IMR-90 (cell line): ENCODE measurements at regions not wholly inside any gene's neighbourhood (a gene's known extent, or its start where the extent isn't known, plus 50 kb on each side); places are given as distances from the start of the nearest gene placed in this dataset.

Experiments
- ATAC-seq: fragments of 200-7000 bp; cut with Tn5 transposase; 2 replicates; pipeline ENCODE4 v1.9.1; 2020; ENCODE audit warnings: low read depth, mild to moderate bottlenecking, moderate library complexity
- BruUV-seq: library from RNA; stranded (reverse); fragments of 400-500 nt; replicated peaks from 2 replicates; lab custom pipeline; 2021; lab: Mats Ljungman, UMichigan
- CTCF ChIA-PET: fragments of 300-600 bp; formaldehyde crosslinking; extraction: SDS; loops from one replicate; lab custom pipeline; 2021; ENCODE audit warnings: antibody characterized with exemption; lab: Yijun Ruan, JAX
- POLR2A ChIA-PET: fragments of 300-600 bp; sonication (Branson Sonifier 250); formaldehyde crosslinking; loops from one replicate; lab custom pipeline; 2022; ENCODE audit warnings: antibody characterized with exemption; ENCODE audit not compliant: unreplicated experiment; lab: Charles Lee
- DNase-seq: peaks from one replicate; pipeline ENCODE4 v3.0.0; 2013
- H2AFZ ChIP-seq: replicated peaks from 2 replicates; pipeline ENCODE3; 2013; ENCODE audit warnings: low read length, mild to moderate bottlenecking; ENCODE audit not compliant: poor library complexity
- H2AK5ac ChIP-seq: 2 replicates; pipeline ENCODE4 v1.6.1; 2013; ENCODE audit warnings: low read depth, low read length, inconsistent platforms
- H2AK9ac ChIP-seq: replicated peaks from 2 replicates; pipeline ENCODE3; 2013; ENCODE audit warnings: mild to moderate bottlenecking, low read depth, low read length, moderate library complexity; ENCODE audit not compliant: poor library complexity
- H2BK120ac ChIP-seq: 2 replicates; pipeline ENCODE4 v1.6.1; 2013; ENCODE audit warnings: low read depth, low read length, inconsistent platforms
- H2BK15ac ChIP-seq: 3 replicates; pipeline ENCODE4 v1.6.1; 2013; ENCODE audit warnings: low read depth, low read length, inconsistent platforms
- H2BK20ac ChIP-seq: 2 replicates; pipeline ENCODE4 v1.6.1; 2013; ENCODE audit warnings: low read depth, mild to moderate bottlenecking, inconsistent platforms, low read length, moderate library complexity
- H2BK5ac ChIP-seq: 2 replicates; pipeline ENCODE4 v1.6.1; 2013; ENCODE audit warnings: mild to moderate bottlenecking, low read depth, low read length, inconsistent platforms; ENCODE audit not compliant: poor library complexity, severe bottlenecking
- H3K14ac ChIP-seq: replicated peaks from 2 replicates; pipeline ENCODE4 v1.6.1; 2013; ENCODE audit warnings: low read depth, low read length, inconsistent platforms
- H3K18ac ChIP-seq: 2 replicates; pipeline ENCODE4 v1.6.1; 2013; ENCODE audit warnings: low read depth, low read length, control low read depth
- H3K23ac ChIP-seq: 2 replicates; pipeline ENCODE4 v1.6.1; 2013; ENCODE audit warnings: low read depth, low read length, inconsistent platforms
- H3K27ac ChIP-seq: 2 replicates; pipeline ENCODE4 v1.5.1; 2013; ENCODE audit warnings: mild to moderate bottlenecking, control low read depth, low read length; ENCODE audit not compliant: insufficient read depth
- H3K27me3 ChIP-seq: 2 replicates; pipeline ENCODE4 v1.6.1; 2013; ENCODE audit warnings: low read length; ENCODE audit not compliant: control insufficient read depth, insufficient read depth
- H3K36me3 ChIP-seq: 2 replicates; pipeline ENCODE4 v1.6.1; 2013; ENCODE audit warnings: low read length, mixed read lengths; ENCODE audit not compliant: control insufficient read depth, insufficient read depth
- H3K4ac ChIP-seq: 2 replicates; pipeline ENCODE4 v1.6.1; 2013; ENCODE audit warnings: low read depth, low read length, inconsistent platforms
- H3K4me1 ChIP-seq: 2 replicates; pipeline ENCODE4 v1.6.1; 2013; ENCODE audit warnings: low read length, mixed read lengths; ENCODE audit not compliant: control insufficient read depth, insufficient read depth
- H3K4me2 ChIP-seq: 2 replicates; pipeline ENCODE4 v1.6.1; 2013; ENCODE audit warnings: low read depth, mild to moderate bottlenecking, control low read depth, low read length, moderate library complexity
- H3K4me3 ChIP-seq: 2 replicates; pipeline ENCODE4 v1.5.1; 2013; ENCODE audit warnings: low read depth, mild to moderate bottlenecking, control low read depth, low read length, moderate library complexity; ENCODE audit not compliant: insufficient read depth
- H3K56ac ChIP-seq: 2 replicates; pipeline ENCODE4 v1.6.1; 2013; ENCODE audit warnings: low read length, inconsistent platforms; ENCODE audit not compliant: insufficient read depth; ENCODE audit errors: extremely low read depth
- H3K79me1 ChIP-seq, 2 experiments: 2 replicates each; pipeline ENCODE4 v1.6.1; 2013; ENCODE audit warnings: low read length in 2 of 2, inconsistent platforms in 1 of 2, low read depth in 1 of 2
- H3K9ac ChIP-seq: 2 replicates; pipeline ENCODE4 v1.6.1; 2013; ENCODE audit warnings: low read depth, low read length, control low read depth
- H3K9me1 ChIP-seq: 2 replicates; pipeline ENCODE4 v1.6.1; 2013; ENCODE audit warnings: low read length, inconsistent platforms; ENCODE audit not compliant: insufficient read depth
- H3K9me3 ChIP-seq: 2 replicates; pipeline ENCODE4 v1.6.1; 2013; ENCODE audit warnings: low read length; ENCODE audit not compliant: control insufficient read depth, insufficient read depth
- H4K20me1 ChIP-seq: 2 replicates; pipeline ENCODE4 v1.6.1; 2013; ENCODE audit warnings: low read length, inconsistent platforms; ENCODE audit not compliant: insufficient read depth
- H4K5ac ChIP-seq: 2 replicates; pipeline ENCODE4 v1.6.1; 2013; ENCODE audit warnings: mild to moderate bottlenecking, low read depth, low read length, control low read depth
- H4K8ac ChIP-seq, 2 experiments: 2 replicates each; pipeline ENCODE4 v1.6.1; 2013; ENCODE audit warnings: low read depth in 2 of 2, low read length in 2 of 2, control low read depth in 1 of 2, inconsistent platforms in 1 of 2
- H4K91ac ChIP-seq: 2 replicates; pipeline ENCODE4 v1.6.1; 2013; ENCODE audit warnings: low read depth, low read length, inconsistent platforms; ENCODE audit not compliant: insufficient read depth
- BHLHE40 ChIP-seq: fragments of 150-350 bp; IDR thresholded peaks from 2 replicates; pipeline ENCODE4 v1.6.1; 2016; ENCODE audit warnings: mild to moderate bottlenecking, low read depth, low read length
- CEBPB ChIP-seq: IDR thresholded peaks from 2 replicates; pipeline ENCODE4 v1.6.1; 2012; ENCODE audit warnings: low read depth, low read length, improper control_type of control experiment
- CHD1 ChIP-seq: IDR thresholded peaks from 2 replicates; pipeline ENCODE4 v1.6.1; 2012; ENCODE audit warnings: low read depth, low read length, improper control_type of control experiment
- ELK1 ChIP-seq: fragments of 150-350 bp; IDR thresholded peaks from 2 replicates; pipeline ENCODE4 v1.6.1; 2016; ENCODE audit warnings: low read depth, mild to moderate bottlenecking, low read length, moderate library complexity, borderline replicate concordance
- MAFK ChIP-seq: IDR thresholded peaks from 2 replicates; pipeline ENCODE4 v1.6.1; 2012; ENCODE audit warnings: low read depth, low read length, improper control_type of control experiment
- MAZ ChIP-seq: IDR thresholded peaks from 2 replicates; pipeline ENCODE4 v1.6.1; 2012; ENCODE audit warnings: low read depth, mild to moderate bottlenecking, low read length, improper control_type of control experiment, moderate library complexity, borderline replicate concordance
- MXI1 ChIP-seq: IDR thresholded peaks from 2 replicates; pipeline ENCODE4 v1.6.1; 2012; ENCODE audit warnings: low read depth, mild to moderate bottlenecking, low read length, moderate library complexity, borderline replicate concordance
- NFE2L2 ChIP-seq: fragments of 150-350 bp; IDR thresholded peaks from 2 replicates; pipeline ENCODE4 v1.6.1; 2016; ENCODE audit warnings: low read depth, mild to moderate bottlenecking, low read length
- POLR2A ChIP-seq: IDR thresholded peaks from 2 replicates; pipeline ENCODE4 v1.6.1; 2012; ENCODE audit warnings: mild to moderate bottlenecking, low read depth, low read length
- RAD21 ChIP-seq: IDR thresholded peaks from 2 replicates; pipeline ENCODE4 v1.6.1; 2012; ENCODE audit warnings: low read length, improper control_type of control experiment
- RCOR1 ChIP-seq: IDR thresholded peaks from 2 replicates; pipeline ENCODE4 v1.6.1; 2012; ENCODE audit warnings: mild to moderate bottlenecking, low read length, improper control_type of control experiment; ENCODE audit not compliant: insufficient replicate concordance
- RFX5 ChIP-seq: IDR thresholded peaks from 2 replicates; pipeline ENCODE4 v1.8.0; 2012; ENCODE audit warnings: low read depth, mild to moderate bottlenecking, low read length, moderate library complexity
- SMC3 ChIP-seq: fragments of 150-350 bp; IDR thresholded peaks from 2 replicates; pipeline ENCODE4 v1.6.1; 2016; ENCODE audit warnings: low read depth, mild to moderate bottlenecking, antibody characterized with exemption, low read length, moderate library complexity
- USF2 ChIP-seq: fragments of 150-350 bp; IDR thresholded peaks from 2 replicates; pipeline ENCODE4 v1.6.1; 2017; ENCODE audit warnings: mild to moderate bottlenecking, antibody characterized with exemption, low read length, low read depth
- WGBS, 2 experiments: methylation state at CpG; one replicate each; pipeline versions ENCODE4 v1.1.5 to v1.1.7; 2013; ENCODE audit warnings: missing lambda C conversion rate in 2 of 2; ENCODE audit not compliant: insufficient read length in 1 of 2; ENCODE audit errors: extremely low coverage in 2 of 2; 5-methylcytosine and 5-hydroxymethylcytosine counted together
- dilution Hi-C: fragments of 300-500 bp; cut with HindIII; formaldehyde crosslinking; loops from one replicate; pipeline ENCODE4 v1.14.3; 2018; ENCODE audit warnings: low sequenced_read_pairs; ENCODE audit not compliant: unreplicated experiment
- in situ Hi-C: fragments of 300-500 bp; cut with MboI; formaldehyde crosslinking; loops from 3 replicates; pipeline ENCODE4 v1.14.3; 2019; ENCODE audit warnings: low sequenced_read_pairs, inconsistent platforms, mixed read lengths
- intact Hi-C: fragments of 100-400 bp; cut with micrococcal nuclease; formaldehyde crosslinking; loops from 2 replicates; pipeline ENCODE4 v1.10.0; 2022
- TF ChIP-seq, protein P1 (sequence below): conservative IDR thresholded peaks from 2 replicates; pipeline ENCODE4 v1.5.1; 2012; ENCODE audit warnings: mild to moderate bottlenecking, low read depth, low read length, improper control_type of control experiment

GRCh38 chr10:18955061-18955460, 93.5 kb upstream of the MALRD1 start:
- H4K91ac ChIP-seq, result no peak overlapping the region
- no peak overlapping the region for H4K8ac ChIP-seq
- no peak overlapping the region for H2AK5ac ChIP-seq
- no peaks in the 10 kb centered on the region for H4K20me1 ChIP-seq
- WGBS, 2 experiments, result no CpG with 5 or more reads among the region's 1 CpG
- no peak overlapping the region for H3K4me2 ChIP-seq
- ATAC-seq, result peak; percentile 54
- no peak overlapping the region for H3K4me3 ChIP-seq
- no peak overlapping the region for H3K23ac ChIP-seq
- intact Hi-C loops (no loop called here), dilution Hi-C loops (no loop called here), in situ Hi-C loops (no loop called here)
- H3K27me3 ChIP-seq, result no peaks in the 10 kb centered on the region
- H3K4ac ChIP-seq, result no peak overlapping the region
- H3K14ac ChIP-seq, result no peak overlapping the region
- POLR2A ChIA-PET, result no interaction called here
- H2AK9ac ChIP-seq, result no peak overlapping the region
- no peaks in the 10 kb centered on the region for H3K79me1 ChIP-seq
- BruUV-seq, result no TSS peak
- H3K36me3 ChIP-seq, result no peaks in the 10 kb centered on the region
- no peak overlapping the region for H3K18ac ChIP-seq
- peaks cover 3% of the 10 kb centered on the region; the same call in 1 of the 2 replicates for H3K4me1 ChIP-seq
- no peak overlapping the region for H2BK5ac ChIP-seq
- H3K9me3 ChIP-seq, result no peaks in the 10 kb centered on the region; the same call in 1 of the 2 replicates
- DNase-seq, result peak; percentile 57
- H4K5ac ChIP-seq, result no peak overlapping the region
- H3K9ac ChIP-seq, result no peak overlapping the region
- no peak overlapping the region for H3K56ac ChIP-seq
- H3K27ac ChIP-seq, result no peak overlapping the region
- H3K9me1 ChIP-seq, result no peaks in the 10 kb centered on the region
- no peak overlapping the region for H2AFZ ChIP-seq
- CTCF ChIA-PET, result interaction anchor here (0.6 kb wide), 1 partner anchor 29 kb away, joined by 3 read pairs; no protein-coding TSS in a partner anchor
- no peak overlapping the region for H2BK15ac ChIP-seq
- H2BK120ac ChIP-seq, result no peak overlapping the region
- TF ChIP-seq MAZ, result no peak
- TF ChIP-seq RCOR1, result no peak
- TF ChIP-seq CHD1, result no peak
- TF ChIP-seq, protein P1, sequence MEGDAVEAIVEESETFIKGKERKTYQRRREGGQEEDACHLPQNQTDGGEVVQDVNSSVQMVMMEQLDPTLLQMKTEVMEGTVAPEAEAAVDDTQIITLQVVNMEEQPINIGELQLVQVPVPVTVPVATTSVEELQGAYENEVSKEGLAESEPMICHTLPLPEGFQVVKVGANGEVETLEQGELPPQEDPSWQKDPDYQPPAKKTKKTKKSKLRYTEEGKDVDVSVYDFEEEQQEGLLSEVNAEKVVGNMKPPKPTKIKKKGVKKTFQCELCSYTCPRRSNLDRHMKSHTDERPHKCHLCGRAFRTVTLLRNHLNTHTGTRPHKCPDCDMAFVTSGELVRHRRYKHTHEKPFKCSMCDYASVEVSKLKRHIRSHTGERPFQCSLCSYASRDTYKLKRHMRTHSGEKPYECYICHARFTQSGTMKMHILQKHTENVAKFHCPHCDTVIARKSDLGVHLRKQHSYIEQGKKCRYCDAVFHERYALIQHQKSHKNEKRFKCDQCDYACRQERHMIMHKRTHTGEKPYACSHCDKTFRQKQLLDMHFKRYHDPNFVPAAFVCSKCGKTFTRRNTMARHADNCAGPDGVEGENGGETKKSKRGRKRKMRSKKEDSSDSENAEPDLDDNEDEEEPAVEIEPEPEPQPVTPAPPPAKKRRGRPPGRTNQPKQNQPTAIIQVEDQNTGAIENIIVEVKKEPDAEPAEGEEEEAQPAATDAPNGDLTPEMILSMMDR, result no peak
- no peak for TF ChIP-seq ELK1
- TF ChIP-seq USF2, result no peak
- TF ChIP-seq BHLHE40, result no peak
- no peak for TF ChIP-seq POLR2A
- no peak for TF ChIP-seq MXI1
- no peak for TF ChIP-seq RFX5
- no peak for TF ChIP-seq NFE2L2
- no peak for TF ChIP-seq SMC3
- TF ChIP-seq CEBPB, result no peak
- TF ChIP-seq RAD21, result no peak
- no peak for TF ChIP-seq MAFK
- H2BK20ac ChIP-seq, result no peak overlapping the region
